ENCODE measurements at regions not wholly inside any gene's neighbourhood (a gene's known extent, or its start where the extent isn't known, plus 50 kb on each side); places are given as distances from the start of the nearest gene placed in this dataset.

GRCh38 chr2:19829672-19830071 lies 72.1 kb downstream of the TTC32 start:
- no peak for TF ChIP-seq POLR2AphosphoS5 (IDR thresholded peaks at IDR 0.05; ENCODE audit: low read depth, low read length)
- TF ChIP-seq SIN3A (IDR thresholded peaks at IDR 0.05; ENCODE audit: borderline replicate concordance, insufficient read depth, low read length): no peak
- TF ChIP-seq REST (IDR thresholded peaks at IDR 0.05; ENCODE audit: insufficient read depth in 1 of 2, low read depth in 2 of 2, low read length in 2 of 2): no peak
- TF ChIP-seq TAF1 (IDR thresholded peaks at IDR 0.05; ENCODE audit: borderline replicate concordance, insufficient read depth, low read length): no peak
- TF ChIP-seq FOXP2 (optimal IDR thresholded peaks at IDR 0.05; ENCODE audit: borderline replicate concordance, extremely low read depth, extremely low read length, insufficient read depth): no peak

Measured in PFSK-1 (cell line).